Hepatocyte (in vitro differentiated cells): ENCODE measurements at regions not wholly inside any gene's neighbourhood (a gene's known extent, or its start where the extent isn't known, plus 50 kb on each side); places are given as distances from the start of the nearest gene placed in this dataset.

Experiments used
- CTCF ChIP-seq: fragments of 200-600 bp; sonication (generic); IDR thresholded peaks from 2 replicates; pipeline ENCODE4 v1.5.1; 2016; ENCODE audit warnings: antibody characterized with exemption, mild to moderate bottlenecking; ENCODE audit not compliant: poor library complexity
- EZH2 ChIP-seq: fragments of 200-600 bp; sonication (generic); IDR thresholded peaks from 2 replicates; pipeline ENCODE4 v1.6.1; 2016; ENCODE audit warnings: antibody characterized with exemption, mild to moderate bottlenecking, borderline replicate concordance

- TF ChIP-seq CTCF (no peak), EZH2 (no peak)
These were observed 54.5 kb upstream of the ACMSD start for GRCh38 chr2:134783912-134784311.
